Caki2 (cell line): ENCODE measurements at regions not wholly inside any gene's neighbourhood (a gene's known extent, or its start where the extent isn't known, plus 50 kb on each side); places are given as distances from the start of the nearest gene placed in this dataset.
"Not testable (repeated sequence)": the region's sequence is repeated elsewhere in the genome, so short reads cannot be mapped to it uniquely, and the experiment has no call there.

ENCODE experiments used
- DNase-seq: peaks from one replicate; pipeline ENCODE4 v3.0.0-alpha.2; 2015; ENCODE audit warnings: low read depth
- in situ Hi-C: cut with HindIII; loops from 2 replicates; pipeline ENCODE4 v1.10.0; 2016; ENCODE audit warnings: low sequenced_read_pairs, low pct_unique_long_range_greater_than_20kb, mixed read lengths

GRCh38 chr5:107735558-107735957 lies 64.8 kb upstream of the EFNA5 start:
- in situ Hi-C loops: no loop called here
- DNase-seq: no peak

- DNase-seq: no peak
- in situ Hi-C loops: no loop called here
Observed at GRCh38 chr5:107726896-107727295, 56.2 kb upstream of the EFNA5 start.

GRCh38 chr5:107724642-107725041 lies 53.9 kb upstream of the EFNA5 start:
- DNase-seq: no peak
- in situ Hi-C loops: no loop called here

- in situ Hi-C loops, DNase-seq: not testable (repeated sequence)
Observed at GRCh38 chr5:107721241-107721640, 50.5 kb upstream of the EFNA5 start.
